GM12874 (cell line): ENCODE measurements at regions not wholly inside any gene's neighbourhood (a gene's known extent, or its start where the extent isn't known, plus 50 kb on each side); places are given as distances from the start of the nearest gene placed in this dataset.

Experiments used
- CTCF ChIP-seq: IDR thresholded peaks from 2 replicates; pipeline ENCODE4 v1.5.1; 2011; ENCODE audit warnings: low read depth, mild to moderate bottlenecking, control low read depth, low read length, moderate library complexity; ENCODE audit not compliant: insufficient read depth

- TF ChIP-seq CTCF, result no peak
Measured at GRCh38 chr3:159200176-159200575, 398.3 kb downstream of the MFSD1 start.

- TF ChIP-seq CTCF, result no peak
Measured at GRCh38 chr3:159208050-159208449, 406.2 kb downstream of the MFSD1 start.

- no peak for TF ChIP-seq CTCF
Measured at GRCh38 chr3:159209459-159209858, 407.6 kb downstream of the MFSD1 start.

GRCh38 chr3:159210336-159210735 is 408.5 kb downstream of the MFSD1 start:
- TF ChIP-seq CTCF, result no peak

- no peak for TF ChIP-seq CTCF
Measured at GRCh38 chr3:159216311-159216710, 414.5 kb downstream of the MFSD1 start.

GRCh38 chr3:159219231-159219630 is 417.4 kb downstream of the MFSD1 start:
- no peak for TF ChIP-seq CTCF

- no peak for TF ChIP-seq CTCF
Measured at GRCh38 chr3:159221335-159221734, 419.5 kb downstream of the MFSD1 start.
